ENCODE measurements at regions not wholly inside any gene's neighbourhood (a gene's known extent, or its start where the extent isn't known, plus 50 kb on each side); places are given as distances from the start of the nearest gene placed in this dataset.

- no peaks in the 10 kb centered on the region for H3K36me3 Mint-ChIP-seq (ENCODE audit: insufficient read depth)
- peaks cover 1% of the 10 kb centered on the region for H3K4me1 Mint-ChIP-seq (ENCODE audit: low read depth)
- no peak overlapping the region for H3K4me3 Mint-ChIP-seq (ENCODE audit: low read depth)
- no peak overlapping the region for H3K27ac Mint-ChIP-seq
- no peak for TF ChIP-seq CTCF (IDR thresholded peaks at IDR 0.05; ENCODE audit: unreplicated experiment)
- peaks cover 15% of the 10 kb centered on the region for H3K9me3 Mint-ChIP-seq (ENCODE audit: low read depth)
- no peak for DNase-seq (ENCODE audit: low spot score, unreplicated experiment)
- H3K27me3 Mint-ChIP-seq, result no peaks in the 10 kb centered on the region
These were observed 551.7 kb upstream of the NETO1 start for GRCh38 chr18:73419531-73419930.

- no peak for DNase-seq (ENCODE audit: low spot score, unreplicated experiment)
- peaks cover 1% of the 10 kb centered on the region for H3K4me1 Mint-ChIP-seq (ENCODE audit: low read depth)
- H3K27me3 Mint-ChIP-seq, result no peaks in the 10 kb centered on the region
- no peak overlapping the region for H3K4me3 Mint-ChIP-seq (ENCODE audit: low read depth)
- no peak for TF ChIP-seq CTCF (IDR thresholded peaks at IDR 0.05; ENCODE audit: unreplicated experiment)
- no peaks in the 10 kb centered on the region for H3K36me3 Mint-ChIP-seq (ENCODE audit: insufficient read depth)
- H3K9me3 Mint-ChIP-seq (ENCODE audit: low read depth), result peaks cover 15% of the 10 kb centered on the region
- no peak overlapping the region for H3K27ac Mint-ChIP-seq
These were observed 546.8 kb upstream of the NETO1 start for GRCh38 chr18:73414598-73414997.

- no peak overlapping the region for H3K27ac Mint-ChIP-seq
- no peak for TF ChIP-seq CTCF (IDR thresholded peaks at IDR 0.05; ENCODE audit: unreplicated experiment)
These were observed 546.3 kb upstream of the NETO1 start for GRCh38 chr18:73414069-73414468.

GRCh38 chr18:73409242-73409641, 541.5 kb upstream of the NETO1 start:
- Mint-ChIP-seq H3K4me3 (ENCODE audit: low read depth) (no peak overlapping the region), H3K4me1 (ENCODE audit: low read depth) (peaks cover 9% of the 10 kb centered on the region), H3K27me3 (no peaks in the 10 kb centered on the region), H3K27ac (no peak overlapping the region), H3K36me3 (ENCODE audit: insufficient read depth) (no peaks in the 10 kb centered on the region), H3K9me3 (ENCODE audit: low read depth) (no peaks in the 10 kb centered on the region)
- DNase-seq (ENCODE audit: low spot score, unreplicated experiment), result no peak
- no peak for TF ChIP-seq CTCF (IDR thresholded peaks at IDR 0.05; ENCODE audit: unreplicated experiment)

More at GRCh38 chr18:73414069-73414468, 546.3 kb upstream of the NETO1 start:
- H3K9me3 Mint-ChIP-seq (ENCODE audit: low read depth), result peaks cover 15% of the 10 kb centered on the region
- no peak overlapping the region for H3K4me3 Mint-ChIP-seq (ENCODE audit: low read depth)
- no peak for DNase-seq (ENCODE audit: low spot score, unreplicated experiment)
- H3K4me1 Mint-ChIP-seq (ENCODE audit: low read depth), result peaks cover 3% of the 10 kb centered on the region
- no peaks in the 10 kb centered on the region for H3K36me3 Mint-ChIP-seq (ENCODE audit: insufficient read depth)
- no peaks in the 10 kb centered on the region for H3K27me3 Mint-ChIP-seq

GRCh38 chr18:73408469-73408868, 540.7 kb upstream of the NETO1 start:
- Mint-ChIP-seq H3K27me3 (no peaks in the 10 kb centered on the region), H3K4me3 (ENCODE audit: low read depth) (no peak overlapping the region), H3K9me3 (ENCODE audit: low read depth) (no peaks in the 10 kb centered on the region), H3K4me1 (ENCODE audit: low read depth) (peaks cover 9% of the 10 kb centered on the region), H3K27ac (no peak overlapping the region), H3K36me3 (ENCODE audit: insufficient read depth) (no peaks in the 10 kb centered on the region)
- DNase-seq (ENCODE audit: low spot score, unreplicated experiment), result no peak
- TF ChIP-seq CTCF (IDR thresholded peaks at IDR 0.05; ENCODE audit: unreplicated experiment), result no peak

All from progenitor cell of endocrine pancreas (in vitro differentiated cells).